ENCODE measurements at regions not wholly inside any gene's neighbourhood (a gene's known extent, or its start where the extent isn't known, plus 50 kb on each side); places are given as distances from the start of the nearest gene placed in this dataset.

- no CpG with 5 or more reads among the region's 2 CpGs for WGBS (ENCODE audit: extremely low coverage, insufficient coverage, insufficient read length)
- Histone ChIP-seq H4K91ac (ENCODE audit: low read depth, low read length) (no peak overlapping the region), H3K36me3 (ENCODE audit: control insufficient read depth in 1 of 2, insufficient read depth in 2 of 2, low read length in 2 of 2) (no peaks in the 10 kb centered on the region), H3K4me3 (ENCODE audit: low read depth, low read length) (no peak overlapping the region), H3K4ac (ENCODE audit: low read depth, low read length) (no peak overlapping the region), H3K18ac (ENCODE audit: low read length) (no peak overlapping the region), H2BK120ac (ENCODE audit: insufficient read depth, low read length, poor library complexity) (no peak overlapping the region), H4K8ac (ENCODE audit: low read depth, low read length) (no peak overlapping the region), H3K27ac (ENCODE audit: low read depth, low read length) (no peak overlapping the region), H3K4me1 (ENCODE audit: control insufficient read depth in 1 of 2, insufficient read depth in 2 of 2, low read length in 2 of 2) (no peaks in the 10 kb centered on the region), H3K9me3 (ENCODE audit: insufficient read depth, low read depth, low read length) (peaks cover 2% of the 10 kb centered on the region), H3K79me2 (ENCODE audit: control insufficient read depth, insufficient read depth, low read length, poor library complexity) (no peaks in the 10 kb centered on the region), H3K4me2 (ENCODE audit: low read length) (no peak overlapping the region), H3K23ac (ENCODE audit: low read length) (no peak overlapping the region), H2AK5ac (ENCODE audit: low read length) (no peak overlapping the region), H3K9ac (ENCODE audit: low read length) (no peak overlapping the region), H3K14ac (ENCODE audit: low read length) (no peak overlapping the region), H3K27me3 (ENCODE audit: insufficient read depth, low read length) (no peaks in the 10 kb centered on the region), H2BK12ac (ENCODE audit: low read length) (no peak overlapping the region), H3K79me1 (ENCODE audit: low read length) (no peaks in the 10 kb centered on the region), H4K12ac (ENCODE audit: low read depth, low read length) (no peak overlapping the region), H2AFZ (ENCODE audit: insufficient read depth, low read length, poor library complexity) (no peak overlapping the region), H2BK5ac (ENCODE audit: low read depth, low read length, poor library complexity) (no peak overlapping the region)
- no peak for DNase-seq
Observed at GRCh38 chr9:87443006-87443405, 54.7 kb upstream of the DAPK1 start.

GRCh38 chr9:87443461-87443860 lies 54.2 kb upstream of the DAPK1 start:
- no CpG with 5 or more reads among the region's 3 CpGs for WGBS (ENCODE audit: extremely low coverage, insufficient coverage, insufficient read length)
- H4K91ac ChIP-seq (ENCODE audit: low read depth, low read length), result no peak overlapping the region
- H3K79me1 ChIP-seq (ENCODE audit: low read length), result no peaks in the 10 kb centered on the region
- no peak overlapping the region for H3K4ac ChIP-seq (ENCODE audit: low read depth, low read length)
- no peak overlapping the region for H3K4me3 ChIP-seq (ENCODE audit: low read depth, low read length)
- no peaks in the 10 kb centered on the region for H3K79me2 ChIP-seq (ENCODE audit: control insufficient read depth, insufficient read depth, low read length, poor library complexity)
- no peak for DNase-seq
- H3K27ac ChIP-seq (ENCODE audit: low read depth, low read length), result no peak overlapping the region
- no peak overlapping the region for H3K14ac ChIP-seq (ENCODE audit: low read length)
- H3K9me3 ChIP-seq (ENCODE audit: insufficient read depth, low read depth, low read length), result peaks cover 2% of the 10 kb centered on the region
- no peak overlapping the region for H2BK5ac ChIP-seq (ENCODE audit: low read depth, low read length, poor library complexity)
- H2BK12ac ChIP-seq (ENCODE audit: low read length), result no peak overlapping the region
- no peak overlapping the region for H4K8ac ChIP-seq (ENCODE audit: low read depth, low read length)
- H4K12ac ChIP-seq (ENCODE audit: low read depth, low read length), result no peak overlapping the region
- no peak overlapping the region for H3K9ac ChIP-seq (ENCODE audit: low read length)
- no peaks in the 10 kb centered on the region for H3K27me3 ChIP-seq (ENCODE audit: insufficient read depth, low read length)
- H2BK120ac ChIP-seq (ENCODE audit: insufficient read depth, low read length, poor library complexity), result no peak overlapping the region
- no peak overlapping the region for H3K23ac ChIP-seq (ENCODE audit: low read length)
- H3K4me2 ChIP-seq (ENCODE audit: low read length), result no peak overlapping the region
- no peak overlapping the region for H2AFZ ChIP-seq (ENCODE audit: insufficient read depth, low read length, poor library complexity)
- no peaks in the 10 kb centered on the region for H3K36me3 ChIP-seq (ENCODE audit: control insufficient read depth in 1 of 2, insufficient read depth in 2 of 2, low read length in 2 of 2)
- H2AK5ac ChIP-seq (ENCODE audit: low read length), result no peak overlapping the region
- H3K18ac ChIP-seq (ENCODE audit: low read length), result no peak overlapping the region
- H3K4me1 ChIP-seq (ENCODE audit: control insufficient read depth in 1 of 2, insufficient read depth in 2 of 2, low read length in 2 of 2), result no peaks in the 10 kb centered on the region

- H3K27ac ChIP-seq (ENCODE audit: low read depth, low read length), result no peak overlapping the region
- no CpG with 5 or more reads among the region's 5 CpGs for WGBS (ENCODE audit: extremely low coverage, insufficient coverage, insufficient read length)
- no peak overlapping the region for H3K4me3 ChIP-seq (ENCODE audit: low read depth, low read length)
Observed at GRCh38 chr9:87445646-87446045, 52.0 kb upstream of the DAPK1 start.

GRCh38 chr9:87446527-87446926 lies 51.1 kb upstream of the DAPK1 start:
- no CpG with 5 or more reads among the region's 4 CpGs for WGBS (ENCODE audit: extremely low coverage, insufficient coverage, insufficient read length)

More at GRCh38 chr9:87445646-87446045, 52.0 kb upstream of the DAPK1 start:
- H2AFZ ChIP-seq (ENCODE audit: insufficient read depth, low read length, poor library complexity), result peak overlapping the region; percentile 86
- no peak overlapping the region for H3K23ac ChIP-seq (ENCODE audit: low read length)
- H2AK5ac ChIP-seq (ENCODE audit: low read length), result no peak overlapping the region
- H4K91ac ChIP-seq (ENCODE audit: low read depth, low read length), result no peak overlapping the region
- no peaks in the 10 kb centered on the region for H3K79me2 ChIP-seq (ENCODE audit: control insufficient read depth, insufficient read depth, low read length, poor library complexity)
- H2BK12ac ChIP-seq (ENCODE audit: low read length), result no peak overlapping the region
- H3K9me3 ChIP-seq (ENCODE audit: insufficient read depth, low read depth, low read length), result peaks cover 2% of the 10 kb centered on the region
- no peaks in the 10 kb centered on the region for H3K36me3 ChIP-seq (ENCODE audit: control insufficient read depth in 1 of 2, insufficient read depth in 2 of 2, low read length in 2 of 2)
- H3K4me1 ChIP-seq (ENCODE audit: control insufficient read depth in 1 of 2, insufficient read depth in 2 of 2, low read length in 2 of 2), result no peaks in the 10 kb centered on the region
- H3K18ac ChIP-seq (ENCODE audit: low read length), result no peak overlapping the region
- H4K8ac ChIP-seq (ENCODE audit: low read depth, low read length), result peak overlapping the region; percentile 78
- no peaks in the 10 kb centered on the region for H3K27me3 ChIP-seq (ENCODE audit: insufficient read depth, low read length)
- no peak overlapping the region for H3K9ac ChIP-seq (ENCODE audit: low read length)
- no peak overlapping the region for H2BK120ac ChIP-seq (ENCODE audit: insufficient read depth, low read length, poor library complexity)
- H3K4me2 ChIP-seq (ENCODE audit: low read length), result peak overlapping the region; percentile 26
- H3K79me1 ChIP-seq (ENCODE audit: low read length), result no peaks in the 10 kb centered on the region
- H4K12ac ChIP-seq (ENCODE audit: low read depth, low read length), result no peak overlapping the region
- no peak overlapping the region for H2BK5ac ChIP-seq (ENCODE audit: low read depth, low read length, poor library complexity)
- H3K14ac ChIP-seq (ENCODE audit: low read length), result no peak overlapping the region
- no peak overlapping the region for H3K4ac ChIP-seq (ENCODE audit: low read depth, low read length)
- peak; percentile 38 to 61 for DNase-seq

More at GRCh38 chr9:87446527-87446926, 51.1 kb upstream of the DAPK1 start:
- Histone ChIP-seq H3K27me3 (ENCODE audit: insufficient read depth, low read length) (no peaks in the 10 kb centered on the region), H3K36me3 (ENCODE audit: control insufficient read depth in 1 of 2, insufficient read depth in 2 of 2, low read length in 2 of 2) (no peaks in the 10 kb centered on the region), H3K18ac (ENCODE audit: low read length) (no peak overlapping the region), H3K23ac (ENCODE audit: low read length) (no peak overlapping the region), H2BK12ac (ENCODE audit: low read length) (no peak overlapping the region), H3K4me1 (ENCODE audit: control insufficient read depth in 1 of 2, insufficient read depth in 2 of 2, low read length in 2 of 2) (no peaks in the 10 kb centered on the region), H3K4me3 (ENCODE audit: low read depth, low read length) (no peak overlapping the region), H4K8ac (ENCODE audit: low read depth, low read length) (no peak overlapping the region), H3K4ac (ENCODE audit: low read depth, low read length) (no peak overlapping the region), H2BK5ac (ENCODE audit: low read depth, low read length, poor library complexity) (no peak overlapping the region), H3K79me1 (ENCODE audit: low read length) (no peaks in the 10 kb centered on the region), H3K9ac (ENCODE audit: low read length) (peak overlapping the region; percentile 49), H2AK5ac (ENCODE audit: low read length) (no peak overlapping the region), H3K27ac (ENCODE audit: low read depth, low read length) (no peak overlapping the region), H2AFZ (ENCODE audit: insufficient read depth, low read length, poor library complexity) (no peak overlapping the region), H3K9me3 (ENCODE audit: insufficient read depth, low read depth, low read length) (peaks cover 2% of the 10 kb centered on the region), H4K91ac (ENCODE audit: low read depth, low read length) (no peak overlapping the region), H3K4me2 (ENCODE audit: low read length) (no peak overlapping the region), H4K12ac (ENCODE audit: low read depth, low read length) (no peak overlapping the region), H2BK120ac (ENCODE audit: insufficient read depth, low read length, poor library complexity) (no peak overlapping the region), H3K79me2 (ENCODE audit: control insufficient read depth, insufficient read depth, low read length, poor library complexity) (no peaks in the 10 kb centered on the region), H3K14ac (ENCODE audit: low read length) (no peak overlapping the region)
- DNase-seq, result no peak
